ENCODE measurements at regions not wholly inside any gene's neighbourhood (a gene's known extent, or its start where the extent isn't known, plus 50 kb on each side); places are given as distances from the start of the nearest gene placed in this dataset.
"Not testable (repeated sequence)": the region's sequence is repeated elsewhere in the genome, so short reads cannot be mapped to it uniquely, and the experiment has no call there.

- FAIRE-seq: no peak
These were observed 558.7 kb upstream of the EYS start for GRCh38 chr6:66265737-66266136.

GRCh38 chr6:66264376-66264775, 557.4 kb upstream of the EYS start:
- FAIRE-seq (no peak), DNase-seq (ENCODE audit: insufficient read length, low spot score) (no peak)

More at GRCh38 chr6:66265737-66266136, 558.7 kb upstream of the EYS start:
- DNase-seq (ENCODE audit: insufficient read length, low spot score): no peak

- not testable (repeated sequence) for DNase-seq (ENCODE audit: insufficient read length, low spot score); FAIRE-seq
These were observed 551.9 kb upstream of the EYS start for GRCh38 chr6:66258731-66259487.

GRCh38 chr6:66245231-66245630, 538.2 kb upstream of the EYS start:
- DNase-seq (ENCODE audit: insufficient read length, low spot score): no peak
- FAIRE-seq: no peak

- no peak for DNase-seq (ENCODE audit: insufficient read length, low spot score)
These were observed 531.8 kb upstream of the EYS start for GRCh38 chr6:66238851-66239250.

GRCh38 chr6:66232890-66233289, 525.9 kb upstream of the EYS start:
- DNase-seq (ENCODE audit: insufficient read length, low spot score) (no peak), FAIRE-seq (no peak)

More at GRCh38 chr6:66238851-66239250, 531.8 kb upstream of the EYS start:
- FAIRE-seq: no peak

GRCh38 chr6:66230591-66230990, 523.6 kb upstream of the EYS start:
- FAIRE-seq: no peak
- no peak for DNase-seq (ENCODE audit: insufficient read length, low spot score)

- FAIRE-seq: no peak
- DNase-seq (ENCODE audit: insufficient read length, low spot score): no peak
These were observed 519.1 kb upstream of the EYS start for GRCh38 chr6:66226109-66226508.

- FAIRE-seq (no peak), DNase-seq (ENCODE audit: insufficient read length, low spot score) (no peak)
These were observed 503.9 kb upstream of the EYS start for GRCh38 chr6:66210964-66211363.

GRCh38 chr6:66200390-66200789, 493.4 kb upstream of the EYS start:
- FAIRE-seq (no peak), DNase-seq (ENCODE audit: insufficient read length, low spot score) (no peak)

GRCh38 chr6:66199171-66199570, 492.1 kb upstream of the EYS start:
- DNase-seq (ENCODE audit: insufficient read length, low spot score) (no peak), FAIRE-seq (no peak)

- no peak for DNase-seq (ENCODE audit: insufficient read length, low spot score)
- no peak for FAIRE-seq
These were observed 491.1 kb upstream of the EYS start for GRCh38 chr6:66198062-66198624.

GRCh38 chr6:66190858-66191257, 483.8 kb upstream of the EYS start:
- DNase-seq (ENCODE audit: insufficient read length, low spot score) (no peak), FAIRE-seq (no peak)

- DNase-seq (ENCODE audit: insufficient read length, low spot score) (no peak), FAIRE-seq (no peak)
These were observed 482.9 kb upstream of the EYS start for GRCh38 chr6:66189915-66190314.

GRCh38 chr6:66186756-66187155, 479.7 kb upstream of the EYS start:
- FAIRE-seq: no peak
- no peak for DNase-seq (ENCODE audit: insufficient read length, low spot score)

- DNase-seq (ENCODE audit: insufficient read length, low spot score) (no peak), FAIRE-seq (no peak)
These were observed 477.1 kb upstream of the EYS start for GRCh38 chr6:66184091-66184490.

- DNase-seq (ENCODE audit: insufficient read length, low spot score) (no peak), FAIRE-seq (no peak)
These were observed 472.3 kb upstream of the EYS start for GRCh38 chr6:66179361-66179760.

- FAIRE-seq: no peak
- DNase-seq (ENCODE audit: insufficient read length, low spot score): no peak
These were observed 466.6 kb upstream of the EYS start for GRCh38 chr6:66173587-66173986.

- DNase-seq (ENCODE audit: insufficient read length, low spot score); FAIRE-seq: not testable (repeated sequence)
These were observed 459.7 kb upstream of the EYS start for GRCh38 chr6:66166713-66167112.

- no peak for FAIRE-seq
- no peak for DNase-seq (ENCODE audit: insufficient read length, low spot score)
These were observed 454.6 kb upstream of the EYS start for GRCh38 chr6:66161546-66162108.

- no peak for FAIRE-seq
- DNase-seq (ENCODE audit: insufficient read length, low spot score): no peak
These were observed 452.9 kb upstream of the EYS start for GRCh38 chr6:66159937-66160336.

GRCh38 chr6:66153247-66153646, 446.2 kb upstream of the EYS start:
- no peak for DNase-seq (ENCODE audit: insufficient read length, low spot score)
- FAIRE-seq: no peak
